Esophagus muscularis mucosa (tissue), 4 donors: ENCODE measurements at regions not wholly inside any gene's neighbourhood (a gene's known extent, or its start where the extent isn't known, plus 50 kb on each side); places are given as distances from the start of the nearest gene placed in this dataset.

Source experiments
- DNase-seq: peaks from one replicate; pipeline ENCODE4 v3.0.0-alpha.2; 2017; ENCODE audit errors: extremely low spot score
- H3K27ac ChIP-seq, 4 donors: fragments of 200-600 bp; sonication (generic); replicated peaks in 1 of 4; 1 replicate in 3 of 4; 2 replicates in 1 of 4; pipeline ENCODE4 v1.5.1; 2016 to 2019; ENCODE audit warnings: mild to moderate bottlenecking in 1 of 4
- H3K27me3 ChIP-seq, 4 donors: fragments of 200-600 bp; sonication (generic); one replicate each; pipeline versions ENCODE4 v1.5.1 to v1.6.0; 2016 to 2019
- H3K36me3 ChIP-seq, 4 donors: fragments of 200-600 bp; sonication (generic); one replicate each; pipeline ENCODE4 v1.5.1; 2016 to 2019
- H3K4me1 ChIP-seq, 4 donors: fragments of 200-600 bp; sonication (generic); one replicate each; pipeline ENCODE4 v1.5.1; 2016 to 2019
- H3K4me3 ChIP-seq, 4 donors: fragments of 200-600 bp; sonication (generic); 1 replicate in 2 of 4; 2 replicates in 2 of 4; pipeline ENCODE4 v1.5.1; 2016 to 2019; ENCODE audit warnings: mild to moderate bottlenecking in 4 of 4, moderate library complexity in 1 of 4
- H3K9me3 ChIP-seq, 4 donors: fragments of 200-600 bp; sonication (generic); 1 replicate in 3 of 4; 2 replicates in 1 of 4; pipeline ENCODE4 v1.5.1; 2016 to 2019
- CTCF ChIP-seq, 3 experiments: fragments of 200-600 bp in 2 of 3; fragments of 450-650 bp in 1 of 3; sonication (generic) in 2 of 3; IDR thresholded peaks; one replicate each; pipeline ENCODE4 v1.5.1; 2017 to 2019; ENCODE audit warnings: antibody characterized with exemption in 3 of 3, mild to moderate bottlenecking in 2 of 3, moderate library complexity in 1 of 3
- EP300 ChIP-seq: sonication (generic); formaldehyde crosslinking; IDR thresholded peaks from one replicate; pipeline ENCODE4 v1.6.1; 2017; ENCODE audit warnings: antibody characterized with exemption
- POLR2A ChIP-seq: fragments of 450-650 bp; IDR thresholded peaks from one replicate; pipeline ENCODE4 v1.6.1; 2017; ENCODE audit warnings: antibody characterized with exemption, moderate library complexity, mild to moderate bottlenecking, low read depth
- POLR2AphosphoS5 ChIP-seq, 2 donors: sonication (generic); formaldehyde crosslinking; IDR thresholded peaks; one replicate each; pipeline ENCODE4 v1.6.1; 2017; ENCODE audit warnings: antibody characterized with exemption in 2 of 2
- WGBS: methylation state at CpG from one replicate; pipeline ENCODE4 v1.1.5; 2018; 5-methylcytosine and 5-hydroxymethylcytosine counted together
- intact Hi-C: fragments of 100-400 bp; cut with DNase I; formaldehyde crosslinking; loops from one replicate; pipeline ENCODE4 v1.15.1; 2023

DNA sequence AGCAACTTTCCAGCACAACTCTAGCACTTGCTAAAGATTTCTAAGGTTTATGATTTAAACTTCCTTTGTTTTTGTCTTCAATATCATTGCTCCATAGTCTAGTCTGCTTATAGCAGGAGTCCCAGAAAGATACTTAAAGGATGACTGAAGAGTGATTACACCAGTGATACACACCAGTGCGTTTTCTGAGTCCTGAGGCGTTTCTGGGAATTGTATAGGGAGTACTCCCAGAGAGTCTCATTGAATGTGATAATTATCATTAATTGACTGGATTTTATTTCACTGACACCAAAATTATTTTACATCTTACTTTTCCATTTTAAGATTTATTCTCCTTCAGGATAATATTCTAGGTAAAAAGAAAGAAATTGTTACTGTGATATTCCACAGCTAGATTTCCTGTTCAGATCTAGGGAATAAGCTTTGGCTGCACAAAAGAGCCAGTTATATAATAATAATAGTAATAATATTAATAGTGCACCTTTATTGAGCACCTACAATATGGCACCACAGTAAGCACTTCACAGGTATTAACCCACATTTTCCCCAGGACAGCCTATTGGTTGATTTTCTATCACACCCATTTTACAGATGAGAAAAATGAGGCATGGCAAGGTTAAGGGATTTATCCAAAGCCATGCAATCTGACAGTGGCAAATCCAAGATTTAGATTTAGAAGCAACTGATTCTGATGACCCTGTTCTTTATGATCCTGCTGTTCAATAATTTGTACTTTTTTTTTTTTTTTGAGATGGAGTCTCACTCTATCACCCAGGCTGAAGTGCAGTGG is 62.6 kb downstream of the IRX5 start:
- TF ChIP-seq EP300 (no peak), POLR2AphosphoS5 (IDR thresholded peaks at IDR 0.05) (no peak), CTCF (IDR thresholded peaks at IDR 0.05) (no peak), POLR2A (no peak)
- intact Hi-C loops: no loop called here
- no peaks in the 10 kb centered on the region for H3K4me1 ChIP-seq
- H3K9me3 ChIP-seq: no peaks in the 10 kb centered on the region
- no peaks in the 10 kb centered on the region for H3K36me3 ChIP-seq
- WGBS: 57% methylated on average over 2 of the region's 2 CpGs
- no peak overlapping the region for H3K4me3 ChIP-seq
- DNase-seq: no peak
- no peak overlapping the region for H3K27ac ChIP-seq
- H3K27me3 ChIP-seq: peaks cover 0 to 41% (median 2%) of the 10 kb centered on the region in 4 donors

- Histone ChIP-seq H3K27me3 (peaks cover 0 to 62% (median 4%) of the 10 kb centered on the region in 4 donors), H3K4me3 (no peak overlapping the region), H3K4me1 (no peaks in the 10 kb centered on the region), H3K9me3 (no peaks in the 10 kb centered on the region), H3K27ac (no peak overlapping the region), H3K36me3 (no peaks in the 10 kb centered on the region)
- intact Hi-C loops: no loop called here
- 62% methylated on average over 7 of the region's 7 CpGs for WGBS
- no peak for TF ChIP-seq EP300
- TF ChIP-seq CTCF (IDR thresholded peaks at IDR 0.05): no peak
- no peak for TF ChIP-seq POLR2A
- no peak for TF ChIP-seq POLR2AphosphoS5 (IDR thresholded peaks at IDR 0.05)
- no peak for DNase-seq
These were observed 65.5 kb downstream of the IRX5 start for GRCh38 chr16:54996186-54996585.

DNA sequence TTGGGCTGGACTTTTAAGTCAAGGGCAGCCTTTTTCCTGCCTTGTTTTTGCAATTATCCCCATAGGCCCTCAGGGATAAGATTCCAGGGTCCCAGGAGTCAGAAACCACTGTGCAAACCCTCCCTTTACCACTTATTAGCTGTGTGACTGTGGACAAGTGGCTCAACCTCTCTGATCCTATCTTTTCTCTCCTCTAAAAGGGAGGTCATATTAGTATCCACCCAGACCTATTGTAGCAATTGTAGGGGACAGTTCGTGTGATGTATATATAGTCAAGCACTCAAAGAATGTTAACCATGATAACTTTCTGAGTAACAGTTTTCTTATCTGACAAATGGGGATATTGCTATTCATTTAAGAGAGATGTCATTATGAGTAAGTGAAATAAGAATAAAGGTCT is 68.2 kb downstream of the IRX5 start:
- 44% methylated on average over 1 of the region's 1 CpG for WGBS

GRCh38 chr16:54999481-54999880 is 68.8 kb downstream of the IRX5 start:
- no peak for TF ChIP-seq POLR2A
- no peak for TF ChIP-seq POLR2AphosphoS5 (IDR thresholded peaks at IDR 0.05)
- TF ChIP-seq CTCF (IDR thresholded peaks at IDR 0.05): no peak
- no peak for TF ChIP-seq EP300
- Histone ChIP-seq H3K36me3 (no peaks in the 10 kb centered on the region), H3K9me3 (no peaks in the 10 kb centered on the region), H3K27ac (no peak overlapping the region), H3K4me3 (no peak overlapping the region), H3K27me3 (peaks cover 0 to 55% (median 2%) of the 10 kb centered on the region in 4 donors), H3K4me1 (no peaks in the 10 kb centered on the region)
- intact Hi-C loops: no loop called here
- DNase-seq: no peak
- 54% methylated on average over 11 of the region's 11 CpGs for WGBS

More for the DNA sequence above, 68.2 kb downstream of the IRX5 start:
- no peaks in the 10 kb centered on the region for H3K36me3 ChIP-seq
- intact Hi-C loops: no loop called here
- H3K4me3 ChIP-seq: no peak overlapping the region
- peaks cover 0 to 56% (median 2%) of the 10 kb centered on the region in 4 donors for H3K27me3 ChIP-seq
- H3K9me3 ChIP-seq: no peaks in the 10 kb centered on the region
- no peak for TF ChIP-seq POLR2A
- TF ChIP-seq POLR2AphosphoS5 (IDR thresholded peaks at IDR 0.05): no peak
- no peaks in the 10 kb centered on the region for H3K4me1 ChIP-seq
- no peak overlapping the region for H3K27ac ChIP-seq
- no peak for DNase-seq

- Histone ChIP-seq H3K4me3 (no peak overlapping the region), H3K36me3 (no peaks in the 10 kb centered on the region), H3K27ac (no peak overlapping the region), H3K9me3 (no peaks in the 10 kb centered on the region), H3K4me1 (no peaks in the 10 kb centered on the region), H3K27me3 (peaks cover 0 to 52% (median 2%) of the 10 kb centered on the region in 4 donors)
- DNase-seq: no peak
- TF ChIP-seq CTCF (IDR thresholded peaks at IDR 0.05): no peak
- no peak for TF ChIP-seq POLR2AphosphoS5 (IDR thresholded peaks at IDR 0.05)
- no peak for TF ChIP-seq EP300
- no peak for TF ChIP-seq POLR2A
- 69% methylated on average over 4 of the region's 4 CpGs for WGBS
- intact Hi-C loops: no loop called here
These were observed 69.9 kb downstream of the IRX5 start for GRCh38 chr16:55000595-55000994.
